C4-2B (cell line): ENCODE measurements at regions not wholly inside any gene's neighbourhood (a gene's known extent, or its start where the extent isn't known, plus 50 kb on each side); places are given as distances from the start of the nearest gene placed in this dataset.

Experiments used
- H3K27ac ChIP-seq: fragments of 450-650 bp; 2 replicates; pipeline ENCODE4 v1.5.1; 2017
- CTCF ChIP-seq: fragments of 450-650 bp; conservative IDR thresholded peaks from 2 replicates; pipeline ENCODE4 v1.5.1; 2017; ENCODE audit warnings: mild to moderate bottlenecking
- ZFX ChIP-seq: fragments of 450-650 bp; IDR thresholded peaks from 2 replicates; pipeline ENCODE4 v1.6.1; 2017

- no peak overlapping the region for H3K27ac ChIP-seq
- TF ChIP-seq ZFX (no peak), CTCF (no peak)
These were observed 476.4 kb upstream of the SLC10A2 start for GRCh38 chr13:103542648-103543047.

- no peak overlapping the region for H3K27ac ChIP-seq
- TF ChIP-seq CTCF (no peak), ZFX (no peak)
These were observed 474.2 kb upstream of the SLC10A2 start for GRCh38 chr13:103540382-103540765.

- no peak overlapping the region for H3K27ac ChIP-seq
- TF ChIP-seq CTCF = no peak
- no peak for TF ChIP-seq ZFX
These were observed 473.6 kb upstream of the SLC10A2 start for GRCh38 chr13:103539721-103540381.

GRCh38 chr13:103539265-103539664 lies 473.0 kb upstream of the SLC10A2 start:
- no peak for TF ChIP-seq CTCF
- TF ChIP-seq ZFX = no peak
- no peak overlapping the region for H3K27ac ChIP-seq

- TF ChIP-seq ZFX = no peak
- no peak for TF ChIP-seq CTCF
- no peak overlapping the region for H3K27ac ChIP-seq
These were observed 471.4 kb upstream of the SLC10A2 start for GRCh38 chr13:103537616-103538015.

GRCh38 chr13:103531278-103531677 lies 465.1 kb upstream of the SLC10A2 start:
- no peak overlapping the region for H3K27ac ChIP-seq
- TF ChIP-seq CTCF = no peak
- no peak for TF ChIP-seq ZFX

- no peak for TF ChIP-seq ZFX
- no peak for TF ChIP-seq CTCF
- H3K27ac ChIP-seq = no peak overlapping the region
These were observed 462.2 kb upstream of the SLC10A2 start for GRCh38 chr13:103528437-103528836.
